HL-60 (cell line): ENCODE measurements at regions not wholly inside any gene's neighbourhood (a gene's known extent, or its start where the extent isn't known, plus 50 kb on each side); places are given as distances from the start of the nearest gene placed in this dataset.

Source experiments
- GABPA ChIP-seq: IDR thresholded peaks from 2 replicates; pipeline ENCODE4 v1.6.1; 2012; ENCODE audit warnings: low read depth
- POLR2AphosphoS5 ChIP-seq: IDR thresholded peaks from 2 replicates; pipeline ENCODE4 v1.6.1; 2012; ENCODE audit warnings: low read depth
- REST ChIP-seq: IDR thresholded peaks from 2 replicates; pipeline ENCODE4 v1.6.1; 2012; ENCODE audit warnings: low read depth; ENCODE audit not compliant: insufficient replicate concordance
- TF ChIP-seq, protein P1 (sequence below): IDR thresholded peaks from one replicate; pipeline ENCODE4 v1.5.1; 2011; ENCODE audit warnings: low read length, control low read depth, inconsistent platforms; ENCODE audit not compliant: insufficient read depth

DNA sequence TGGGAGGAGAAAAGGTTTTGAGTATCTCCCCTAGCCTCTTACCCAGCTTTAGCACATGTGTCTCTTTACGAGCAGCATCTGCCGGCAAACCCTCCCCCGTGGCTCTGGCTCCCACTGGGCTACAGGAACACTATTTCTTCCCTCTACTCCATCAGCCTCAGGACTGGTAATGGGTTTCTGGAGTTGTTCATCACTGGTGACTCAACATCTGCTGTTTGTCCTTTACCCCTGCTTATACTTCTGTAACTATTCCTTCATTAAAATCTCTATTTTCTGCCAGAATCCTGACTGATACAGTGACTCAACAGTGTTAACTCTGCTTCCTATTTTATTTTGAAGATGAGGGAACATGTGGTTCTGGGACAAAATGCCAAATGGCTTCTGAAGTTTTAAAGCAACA is 437.3 kb upstream of the HTR2A start:
- TF ChIP-seq, protein P1, sequence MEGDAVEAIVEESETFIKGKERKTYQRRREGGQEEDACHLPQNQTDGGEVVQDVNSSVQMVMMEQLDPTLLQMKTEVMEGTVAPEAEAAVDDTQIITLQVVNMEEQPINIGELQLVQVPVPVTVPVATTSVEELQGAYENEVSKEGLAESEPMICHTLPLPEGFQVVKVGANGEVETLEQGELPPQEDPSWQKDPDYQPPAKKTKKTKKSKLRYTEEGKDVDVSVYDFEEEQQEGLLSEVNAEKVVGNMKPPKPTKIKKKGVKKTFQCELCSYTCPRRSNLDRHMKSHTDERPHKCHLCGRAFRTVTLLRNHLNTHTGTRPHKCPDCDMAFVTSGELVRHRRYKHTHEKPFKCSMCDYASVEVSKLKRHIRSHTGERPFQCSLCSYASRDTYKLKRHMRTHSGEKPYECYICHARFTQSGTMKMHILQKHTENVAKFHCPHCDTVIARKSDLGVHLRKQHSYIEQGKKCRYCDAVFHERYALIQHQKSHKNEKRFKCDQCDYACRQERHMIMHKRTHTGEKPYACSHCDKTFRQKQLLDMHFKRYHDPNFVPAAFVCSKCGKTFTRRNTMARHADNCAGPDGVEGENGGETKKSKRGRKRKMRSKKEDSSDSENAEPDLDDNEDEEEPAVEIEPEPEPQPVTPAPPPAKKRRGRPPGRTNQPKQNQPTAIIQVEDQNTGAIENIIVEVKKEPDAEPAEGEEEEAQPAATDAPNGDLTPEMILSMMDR = no peak
- TF ChIP-seq POLR2AphosphoS5 (no peak), GABPA (no peak), REST (no peak)
